H7 (cell line): ENCODE measurements at regions not wholly inside any gene's neighbourhood (a gene's known extent, or its start where the extent isn't known, plus 50 kb on each side); places are given as distances from the start of the nearest gene placed in this dataset.
"Not testable (repeated sequence)": the region's sequence is repeated elsewhere in the genome, so short reads cannot be mapped to it uniquely, and the experiment has no call there.

Experiments
- DNase-seq: peaks from one replicate; pipeline ENCODE4 v3.0.0; 2012
- H3K27me3 ChIP-seq: 2 replicates; pipeline ENCODE4 v1.6.0; 2011; ENCODE audit warnings: mild to moderate bottlenecking, low read length; ENCODE audit not compliant: control insufficient read depth, insufficient read depth
- H3K36me3 ChIP-seq: replicated peaks from 2 replicates; pipeline ENCODE4 v1.5.1; 2011; ENCODE audit warnings: low read length; ENCODE audit not compliant: control insufficient read depth, insufficient read depth
- H3K4me3 ChIP-seq: 2 replicates; pipeline ENCODE4 v1.5.1; 2011; ENCODE audit warnings: low read depth, mild to moderate bottlenecking, control low read depth, low read length, moderate library complexity; ENCODE audit not compliant: insufficient read depth

GRCh38 chrX:13468096-13468495 lies 101.3 kb upstream of the EGFL6 start:
- Histone ChIP-seq H3K36me3 (no peaks in the 10 kb centered on the region), H3K4me3 (no peak overlapping the region), H3K27me3 (no peaks in the 10 kb centered on the region)
- DNase-seq, result no peak

GRCh38 chrX:13467243-13467642 lies 102.2 kb upstream of the EGFL6 start:
- no peak for DNase-seq
- no peaks in the 10 kb centered on the region for H3K27me3 ChIP-seq
- H3K4me3 ChIP-seq, result no peak overlapping the region
- no peaks in the 10 kb centered on the region for H3K36me3 ChIP-seq

- Histone ChIP-seq H3K4me3 (no peak overlapping the region), H3K36me3 (no peaks in the 10 kb centered on the region), H3K27me3 (no peaks in the 10 kb centered on the region)
- no peak for DNase-seq
These were observed 104.7 kb upstream of the EGFL6 start for GRCh38 chrX:13464599-13465275.

GRCh38 chrX:13463608-13464007 lies 105.8 kb upstream of the EGFL6 start:
- DNase-seq, result no peak
- no peaks in the 10 kb centered on the region for H3K27me3 ChIP-seq
- no peak overlapping the region for H3K4me3 ChIP-seq
- no peaks in the 10 kb centered on the region for H3K36me3 ChIP-seq

GRCh38 chrX:13452283-13452682 lies 117.1 kb upstream of the EGFL6 start:
- no peak overlapping the region for H3K4me3 ChIP-seq
- no peak for DNase-seq
- H3K36me3 ChIP-seq, result no peaks in the 10 kb centered on the region
- H3K27me3 ChIP-seq, result no peaks in the 10 kb centered on the region

GRCh38 chrX:13449441-13449840 lies 120.0 kb upstream of the EGFL6 start:
- Histone ChIP-seq H3K4me3 (no peak overlapping the region), H3K36me3 (no peaks in the 10 kb centered on the region), H3K27me3 (no peaks in the 10 kb centered on the region)
- DNase-seq, result no peak

GRCh38 chrX:13448941-13449340 lies 120.5 kb upstream of the EGFL6 start:
- no peak for DNase-seq
- no peaks in the 10 kb centered on the region for H3K36me3 ChIP-seq
- H3K27me3 ChIP-seq, result no peaks in the 10 kb centered on the region
- H3K4me3 ChIP-seq, result no peak overlapping the region

- not testable (repeated sequence) for DNase-seq, H3K36me3 ChIP-seq, H3K4me3 ChIP-seq, H3K27me3 ChIP-seq
These were observed 121.8 kb upstream of the ATXN3L start for GRCh38 chrX:13441608-13442007.

- Histone ChIP-seq H3K27me3 (no peaks in the 10 kb centered on the region), H3K4me3 (no peak overlapping the region), H3K36me3 (no peaks in the 10 kb centered on the region)
- no peak for DNase-seq
These were observed 120.3 kb upstream of the ATXN3L start for GRCh38 chrX:13440176-13440575.

- no peak for DNase-seq
- Histone ChIP-seq H3K36me3 (no peaks in the 10 kb centered on the region), H3K27me3 (no peaks in the 10 kb centered on the region), H3K4me3 (no peak overlapping the region)
These were observed 113.4 kb upstream of the ATXN3L start for GRCh38 chrX:13433298-13433605.

GRCh38 chrX:13432414-13433297 lies 112.8 kb upstream of the ATXN3L start:
- Histone ChIP-seq H3K36me3 (no peaks in the 10 kb centered on the region), H3K27me3 (no peaks in the 10 kb centered on the region)

GRCh38 chrX:13430136-13430827 lies 110.4 kb upstream of the ATXN3L start:
- H3K27me3 ChIP-seq, result no peaks in the 10 kb centered on the region
- H3K4me3 ChIP-seq, result no peak overlapping the region
- no peak for DNase-seq
- no peaks in the 10 kb centered on the region for H3K36me3 ChIP-seq

More at GRCh38 chrX:13432414-13433297, 112.8 kb upstream of the ATXN3L start:
- no peak overlapping the region for H3K4me3 ChIP-seq
- DNase-seq, result no peak

GRCh38 chrX:13428053-13428786 lies 108.4 kb upstream of the ATXN3L start:
- peak; percentile 57 for DNase-seq
- H3K4me3 ChIP-seq, result no peak overlapping the region
- H3K36me3 ChIP-seq, result no peaks in the 10 kb centered on the region
- no peaks in the 10 kb centered on the region for H3K27me3 ChIP-seq

- Histone ChIP-seq H3K4me3 (no peak overlapping the region), H3K27me3 (no peaks in the 10 kb centered on the region)
- DNase-seq, result peak; percentile 23
These were observed 107.7 kb upstream of the ATXN3L start for GRCh38 chrX:13427441-13428052.

More at GRCh38 chrX:13427441-13428052, 107.7 kb upstream of the ATXN3L start:
- no peaks in the 10 kb centered on the region for H3K36me3 ChIP-seq
